Osteoblast (primary cell): ENCODE measurements at regions not wholly inside any gene's neighbourhood (a gene's known extent, or its start where the extent isn't known, plus 50 kb on each side); places are given as distances from the start of the nearest gene placed in this dataset.
A peak's percentile ranks its signal among the peaks of the same experiment; 100 is the strongest.

Source experiments
- DNase-seq: peaks from one replicate; pipeline ENCODE4 v3.0.0; 2011; ENCODE audit warnings: low spot score, mixed read lengths; ENCODE audit not compliant: insufficient read length; ENCODE audit errors: missing footprints
- H2AFZ ChIP-seq: 2 replicates; pipeline ENCODE4 v1.6.0; 2011; ENCODE audit warnings: mild to moderate bottlenecking, low read length
- H3K27ac ChIP-seq: 2 replicates; pipeline ENCODE4 v1.5.1; 2011; ENCODE audit warnings: mild to moderate bottlenecking, low read depth, low read length, moderate library complexity
- H3K27me3 ChIP-seq: 2 replicates; pipeline ENCODE4 v1.6.0; 2012; ENCODE audit warnings: mild to moderate bottlenecking, control low read depth, inconsistent platforms, low read length, moderate library complexity; ENCODE audit not compliant: insufficient read depth
- H3K36me3 ChIP-seq: 2 replicates; pipeline ENCODE4 v1.5.1; 2011; ENCODE audit warnings: mild to moderate bottlenecking, low read length, control low read depth, moderate library complexity; ENCODE audit not compliant: insufficient read depth
- H3K4me1 ChIP-seq: 2 replicates; pipeline ENCODE4 v1.5.1; 2011; ENCODE audit warnings: mild to moderate bottlenecking, low read length, control low read depth, moderate library complexity; ENCODE audit not compliant: insufficient read depth
- H3K4me2 ChIP-seq: 2 replicates; pipeline ENCODE4 v1.6.0; 2011; ENCODE audit warnings: mild to moderate bottlenecking, low read length; ENCODE audit not compliant: insufficient read depth
- H3K4me3 ChIP-seq: fragments of 200-600 bp; sonication (generic); 3 replicates; pipeline ENCODE4 v1.5.1; 2012; ENCODE audit warnings: mild to moderate bottlenecking, low read length, inconsistent platforms; ENCODE audit not compliant: insufficient read depth
- H3K79me2 ChIP-seq: 2 replicates; pipeline ENCODE4 v1.6.0; 2012; ENCODE audit warnings: mild to moderate bottlenecking, low read length, control low read depth, inconsistent platforms; ENCODE audit not compliant: insufficient read depth
- H3K9me3 ChIP-seq: 2 replicates; pipeline ENCODE4 v1.5.1; 2011; ENCODE audit warnings: low read depth, low read length, control low read depth
- H4K20me1 ChIP-seq: 2 replicates; pipeline ENCODE4 v1.6.0; 2012; ENCODE audit warnings: mild to moderate bottlenecking, low read length, control low read depth; ENCODE audit not compliant: insufficient read depth
- TF ChIP-seq, protein P1 (sequence below): IDR thresholded peaks from 2 replicates; pipeline ENCODE4 v1.5.1; 2011; ENCODE audit warnings: mild to moderate bottlenecking, low read depth, low read length, moderate library complexity; ENCODE audit errors: extremely low read depth

DNA sequence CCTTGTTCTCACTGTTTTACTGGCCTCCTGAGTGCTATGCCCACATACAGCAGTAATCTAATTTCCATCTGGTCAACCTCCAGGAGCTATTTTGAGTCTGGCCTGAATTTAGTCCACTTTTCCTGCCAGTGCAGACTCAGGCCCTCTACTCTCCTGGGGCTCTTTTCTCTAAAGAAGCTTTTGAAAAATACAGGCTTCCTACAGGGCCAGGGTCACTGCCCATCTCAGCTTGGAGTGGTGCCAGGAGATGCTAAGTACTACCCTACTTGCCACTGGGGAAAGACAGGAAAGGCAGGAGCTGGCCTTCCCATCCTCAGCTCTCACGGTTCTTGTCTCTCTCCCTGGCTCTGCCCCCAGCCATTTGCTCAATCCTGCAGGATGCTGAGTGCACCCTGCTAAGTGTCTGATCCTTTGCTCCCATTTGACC lies 101.7 kb upstream of the SERP2 start:
- H3K4me3 ChIP-seq, result no peak overlapping the region
- H3K9me3 ChIP-seq, result no peaks in the 10 kb centered on the region
- peak overlapping the region; percentile 84 for H3K27ac ChIP-seq
- H2AFZ ChIP-seq, result peak overlapping the region; percentile 63
- no peaks in the 10 kb centered on the region for H3K36me3 ChIP-seq
- no peaks in the 10 kb centered on the region for H3K79me2 ChIP-seq
- peak; percentile 45 for DNase-seq
- no peaks in the 10 kb centered on the region for H3K27me3 ChIP-seq
- peak overlapping the region; percentile 12 for H3K4me2 ChIP-seq
- no peaks in the 10 kb centered on the region for H4K20me1 ChIP-seq
- TF ChIP-seq, protein P1, sequence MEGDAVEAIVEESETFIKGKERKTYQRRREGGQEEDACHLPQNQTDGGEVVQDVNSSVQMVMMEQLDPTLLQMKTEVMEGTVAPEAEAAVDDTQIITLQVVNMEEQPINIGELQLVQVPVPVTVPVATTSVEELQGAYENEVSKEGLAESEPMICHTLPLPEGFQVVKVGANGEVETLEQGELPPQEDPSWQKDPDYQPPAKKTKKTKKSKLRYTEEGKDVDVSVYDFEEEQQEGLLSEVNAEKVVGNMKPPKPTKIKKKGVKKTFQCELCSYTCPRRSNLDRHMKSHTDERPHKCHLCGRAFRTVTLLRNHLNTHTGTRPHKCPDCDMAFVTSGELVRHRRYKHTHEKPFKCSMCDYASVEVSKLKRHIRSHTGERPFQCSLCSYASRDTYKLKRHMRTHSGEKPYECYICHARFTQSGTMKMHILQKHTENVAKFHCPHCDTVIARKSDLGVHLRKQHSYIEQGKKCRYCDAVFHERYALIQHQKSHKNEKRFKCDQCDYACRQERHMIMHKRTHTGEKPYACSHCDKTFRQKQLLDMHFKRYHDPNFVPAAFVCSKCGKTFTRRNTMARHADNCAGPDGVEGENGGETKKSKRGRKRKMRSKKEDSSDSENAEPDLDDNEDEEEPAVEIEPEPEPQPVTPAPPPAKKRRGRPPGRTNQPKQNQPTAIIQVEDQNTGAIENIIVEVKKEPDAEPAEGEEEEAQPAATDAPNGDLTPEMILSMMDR, result no peak
- H3K4me1 ChIP-seq, result peaks cover 56% of the 10 kb centered on the region

DNA sequence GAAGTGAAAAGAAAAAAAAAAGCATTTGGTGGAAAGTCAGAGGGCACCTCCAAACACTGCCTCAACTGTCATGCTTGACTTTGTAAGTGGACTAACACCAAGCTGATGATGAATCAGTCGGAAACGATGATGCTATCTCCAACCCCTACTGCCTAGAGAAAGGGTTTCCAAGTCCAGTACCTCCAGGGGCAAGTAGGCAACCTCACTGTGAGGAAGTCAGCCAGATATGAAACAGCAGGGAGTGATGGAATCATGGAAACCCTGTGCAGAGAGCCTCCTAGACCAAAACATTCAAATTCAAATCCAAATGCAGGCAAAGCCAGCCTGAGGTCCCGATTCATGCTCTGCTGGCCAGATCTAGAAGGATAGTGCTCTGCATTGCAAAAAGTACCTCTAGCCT lies 100.9 kb upstream of the SERP2 start:
- peak; percentile 72 for DNase-seq
- Histone ChIP-seq H4K20me1 (no peaks in the 10 kb centered on the region), H3K9me3 (no peaks in the 10 kb centered on the region), H3K27me3 (no peaks in the 10 kb centered on the region), H2AFZ (no peak overlapping the region), H3K4me2 (no peak overlapping the region), H3K79me2 (no peaks in the 10 kb centered on the region), H3K36me3 (no peaks in the 10 kb centered on the region), H3K4me3 (no peak overlapping the region), H3K27ac (no peak overlapping the region), H3K4me1 (peaks cover 51% of the 10 kb centered on the region)
- TF ChIP-seq, protein P1, result no peak

DNA sequence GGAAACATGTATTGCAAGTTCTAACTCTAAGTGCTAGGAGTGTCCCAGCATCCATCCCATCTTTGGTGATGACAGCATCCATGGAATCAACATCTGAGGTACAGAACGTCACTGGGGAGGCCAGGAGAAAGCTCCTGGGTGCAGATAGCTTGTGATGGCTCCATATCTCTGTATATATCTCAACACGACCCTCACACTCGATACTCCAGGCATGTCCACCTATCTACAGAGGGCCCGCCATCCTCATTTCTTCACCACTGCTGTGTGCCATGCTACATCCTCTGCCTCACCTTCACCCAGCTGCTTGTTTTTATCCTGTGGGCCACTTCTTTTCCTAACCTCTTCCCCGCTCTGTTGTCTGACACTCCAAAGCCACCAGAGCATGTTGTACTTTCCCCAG lies 100.4 kb upstream of the SERP2 start:
- Histone ChIP-seq H3K27ac (no peak overlapping the region), H3K4me2 (no peak overlapping the region), H4K20me1 (no peaks in the 10 kb centered on the region), H3K4me1 (peaks cover 45% of the 10 kb centered on the region), H2AFZ (no peak overlapping the region), H3K36me3 (no peaks in the 10 kb centered on the region), H3K79me2 (no peaks in the 10 kb centered on the region), H3K27me3 (no peaks in the 10 kb centered on the region), H3K9me3 (no peaks in the 10 kb centered on the region), H3K4me3 (no peak overlapping the region)
- DNase-seq, result no peak
- TF ChIP-seq, protein P1, result no peak

DNA sequence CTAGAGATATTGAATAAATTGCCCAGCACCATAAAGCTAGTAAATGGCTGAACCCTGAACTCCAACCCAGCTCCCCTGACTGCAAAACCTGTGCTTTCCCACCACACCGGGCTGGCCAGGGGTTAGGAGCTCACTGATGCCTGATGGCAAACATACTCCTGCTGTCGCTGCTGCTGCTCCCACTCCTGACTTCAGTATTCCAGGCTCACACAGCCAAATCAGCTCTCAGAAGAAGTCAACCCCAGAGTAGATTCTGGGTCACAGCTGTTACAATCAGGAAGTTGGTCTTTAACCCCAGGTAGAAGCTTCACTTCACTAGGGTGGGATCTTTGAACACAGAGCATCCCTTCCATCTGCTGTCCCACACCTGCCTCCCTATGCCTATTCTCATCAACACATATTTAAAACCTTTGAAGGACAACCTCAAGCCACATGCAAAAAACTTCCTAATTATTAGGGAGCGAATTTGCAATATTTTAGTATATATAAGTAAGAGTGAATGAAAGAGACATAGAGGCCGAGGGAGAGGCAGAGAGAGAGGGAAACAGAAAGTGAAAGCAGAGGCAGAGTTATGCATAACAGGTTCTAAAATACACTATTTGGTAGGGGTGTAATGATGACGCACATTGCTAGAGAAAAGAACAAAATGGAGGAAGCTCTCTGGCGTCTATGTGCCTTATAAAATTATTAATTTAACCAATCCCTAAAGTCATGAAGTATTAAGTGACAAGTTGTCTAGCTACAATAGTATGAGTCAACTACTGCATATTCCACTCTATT lies 99.4 kb upstream of the SERP2 start:
- Histone ChIP-seq H3K4me3 (peak overlapping the region; percentile 47), H3K27me3 (no peaks in the 10 kb centered on the region), H3K4me2 (peak overlapping the region; percentile 72), H3K79me2 (no peaks in the 10 kb centered on the region), H2AFZ (peak overlapping the region; percentile 89), H3K36me3 (no peaks in the 10 kb centered on the region), H3K9me3 (no peaks in the 10 kb centered on the region), H4K20me1 (no peaks in the 10 kb centered on the region), H3K4me1 (peaks cover 40% of the 10 kb centered on the region), H3K27ac (peak overlapping the region; percentile 61)
- DNase-seq, result peak; percentile 65
- TF ChIP-seq, protein P1, result no peak
